ENCODE measurements at regions not wholly inside any gene's neighbourhood (a gene's known extent, or its start where the extent isn't known, plus 50 kb on each side); places are given as distances from the start of the nearest gene placed in this dataset.

GRCh38 chr9:91066856-91067255 lies 265.2 kb downstream of the SYK start:
- POLR2A ChIA-PET = no interaction called here
- in situ Hi-C loops (cut with HindIII; ENCODE audit: low pct_unique_long_range_greater_than_20kb, low sequenced_read_pairs) = no loop called here

GRCh38 chr9:91067306-91067860 lies 265.8 kb downstream of the SYK start:
- no peak for TF ChIP-seq SIN3A (IDR thresholded peaks at IDR 0.05; ENCODE audit: borderline replicate concordance, insufficient read depth, low read depth, low read length)
- TF ChIP-seq CTCF (IDR thresholded peaks at IDR 0.05) = no peak
- no peak for TF ChIP-seq TCF7L2 (IDR thresholded peaks at IDR 0.05; ENCODE audit: low read depth, low read length)
- no peak for TF ChIP-seq REST (IDR thresholded peaks at IDR 0.05; ENCODE audit: insufficient read depth in 1 of 2, low read depth in 2 of 2, low read length in 1 of 2)
- TF ChIP-seq POLR2AphosphoS5 (IDR thresholded peaks at IDR 0.05; ENCODE audit: low read depth, low read length) = no peak
- POLR2A ChIA-PET = interaction anchor here (0.6 kb wide), 1 partner anchor 137 kb away, joined by 4 read pairs; no protein-coding TSS in a partner anchor
- in situ Hi-C loops (cut with HindIII; ENCODE audit: low pct_unique_long_range_greater_than_20kb, low sequenced_read_pairs) = no loop called here

More at GRCh38 chr9:91066856-91067255, 265.2 kb downstream of the SYK start:
- no TSS peak for BruUV-seq (replicated peaks)
- intact Hi-C loops (cut with micrococcal nuclease; ENCODE audit: unreplicated experiment) = no loop called here
- H3K4me1 ChIP-seq (ENCODE audit: control insufficient read depth, insufficient read depth, low read length) = no peaks in the 10 kb centered on the region
- no peak overlapping the region for H3K4me3 ChIP-seq (ENCODE audit: low read depth in 2 of 2, low read length in 2 of 2)
- H3K9me3 ChIP-seq (ENCODE audit: control insufficient read depth, insufficient read depth, low read depth, low read length) = no peaks in the 10 kb centered on the region
- DNase-seq (ENCODE audit: low read depth, low spot score) = no peak
- H3K27ac ChIP-seq (ENCODE audit: low read length) = no peak overlapping the region
- no peak for ATAC-seq
- H3K36me3 ChIP-seq (ENCODE audit: control insufficient read depth, insufficient read depth, low read length) = no peaks in the 10 kb centered on the region
- CTCF ChIA-PET = no interaction called here
- H3K27me3 ChIP-seq (ENCODE audit: control insufficient read depth, insufficient read depth, low read length) = no peaks in the 10 kb centered on the region
- TF ChIP-seq REST (IDR thresholded peaks at IDR 0.05; ENCODE audit: insufficient read depth in 1 of 2, low read depth in 2 of 2, low read length in 1 of 2) (no peak), TCF7L2 (IDR thresholded peaks at IDR 0.05; ENCODE audit: low read depth, low read length) (no peak), POLR2AphosphoS5 (IDR thresholded peaks at IDR 0.05; ENCODE audit: low read depth, low read length) (no peak), SIN3A (IDR thresholded peaks at IDR 0.05; ENCODE audit: borderline replicate concordance, insufficient read depth, low read depth, low read length) (no peak), CTCF (IDR thresholded peaks at IDR 0.05) (no peak)

More at GRCh38 chr9:91067306-91067860, 265.8 kb downstream of the SYK start:
- ATAC-seq (no peak), DNase-seq (ENCODE audit: low read depth, low spot score) (no peak)
- Histone ChIP-seq H3K27me3 (ENCODE audit: control insufficient read depth, insufficient read depth, low read length) (no peaks in the 10 kb centered on the region), H3K9me3 (ENCODE audit: control insufficient read depth, insufficient read depth, low read depth, low read length) (no peaks in the 10 kb centered on the region), H3K4me3 (ENCODE audit: low read depth in 2 of 2, low read length in 2 of 2) (no peak overlapping the region), H3K27ac (ENCODE audit: low read length) (no peak overlapping the region), H3K36me3 (ENCODE audit: control insufficient read depth, insufficient read depth, low read length) (no peaks in the 10 kb centered on the region), H3K4me1 (ENCODE audit: control insufficient read depth, insufficient read depth, low read length) (no peaks in the 10 kb centered on the region)
- no TSS peak for BruUV-seq (replicated peaks)
- intact Hi-C loops (cut with micrococcal nuclease; ENCODE audit: unreplicated experiment) = no loop called here
- CTCF ChIA-PET = no interaction called here
